ENCODE measurements at regions not wholly inside any gene's neighbourhood (a gene's known extent, or its start where the extent isn't known, plus 50 kb on each side); places are given as distances from the start of the nearest gene placed in this dataset.
"Not testable (repeated sequence)": the region's sequence is repeated elsewhere in the genome, so short reads cannot be mapped to it uniquely, and the experiment has no call there.

DNA sequence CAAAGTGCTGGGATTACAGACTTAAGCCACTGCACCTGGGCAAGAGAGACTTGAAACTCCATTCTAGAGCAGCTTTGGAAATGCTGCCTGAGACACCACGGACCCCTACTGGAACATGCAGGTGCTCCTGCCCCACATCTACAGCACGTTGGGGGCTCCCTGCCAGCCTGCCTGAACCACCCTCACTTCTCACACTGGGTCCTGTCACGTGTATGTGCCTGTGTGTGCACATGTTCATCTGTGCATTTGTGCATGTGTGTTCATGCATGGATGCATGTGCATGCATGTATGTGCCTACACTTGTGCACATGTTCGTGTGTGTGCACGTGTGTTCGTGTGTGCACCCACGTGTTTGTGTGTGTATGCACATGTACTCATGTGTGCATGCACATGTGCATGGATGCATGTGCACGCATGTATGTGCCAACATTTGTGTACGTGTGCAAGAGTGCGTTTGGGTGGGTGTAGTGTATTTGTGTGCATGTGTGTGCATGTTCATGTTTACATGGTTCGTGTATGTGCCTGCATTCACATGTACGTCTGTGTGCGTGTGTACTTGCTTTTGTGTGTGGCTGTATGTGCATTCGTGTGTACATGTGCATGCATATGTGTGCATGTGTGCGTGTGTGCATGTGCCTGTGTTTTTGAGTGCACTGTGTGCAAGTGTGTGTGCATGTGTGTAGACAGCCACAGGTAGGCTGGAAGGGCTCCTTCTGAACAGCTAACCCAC, 428.1 kb upstream of the ZNF722 start:
- CTCF ChIA-PET (ENCODE audit: partially characterized antibody); H3K23ac ChIP-seq (ENCODE audit: insufficient read length); H3K4me1 ChIP-seq (replicated peaks in 1 of 4; ENCODE audit: control insufficient read depth in 3 of 4, insufficient read depth in 4 of 4, low read length in 3 of 4); H2BK15ac ChIP-seq (ENCODE audit: low read length); H3K14ac ChIP-seq (ENCODE audit: insufficient read length); POLR2A ChIA-PET (ENCODE audit: partially characterized antibody); FAIRE-seq; H3K27ac ChIP-seq (ENCODE audit: low read depth, low read length); H3K4me2 ChIP-seq (ENCODE audit: insufficient read depth in 1 of 2, low read depth in 2 of 2, low read length in 2 of 2); H3K56ac ChIP-seq (replicated peaks; ENCODE audit: insufficient read length, low read depth, low read length); H3K18ac ChIP-seq (ENCODE audit: extremely low read depth, low read length); H3K79me2 ChIP-seq (ENCODE audit: control insufficient read depth in 1 of 2, insufficient read depth in 2 of 2, low read length in 2 of 2); H3K79me1 ChIP-seq (ENCODE audit: low read depth, low read length); H4K5ac ChIP-seq (ENCODE audit: insufficient read length, low read depth, low read length); H3K4me3 ChIP-seq (ENCODE audit: extremely low read depth in 1 of 4, insufficient read depth in 2 of 4, low read depth in 3 of 4, low read length in 4 of 4); H3K27me3 ChIP-seq (replicated peaks in 1 of 4; ENCODE audit: control insufficient read depth in 3 of 4, extremely low read depth in 1 of 4, insufficient read depth in 3 of 4, low read length in 3 of 4); H4K91ac ChIP-seq (replicated peaks; ENCODE audit: insufficient read length, low read length); DNase-seq (ENCODE audit: low read depth in 1 of 2, low spot score in 2 of 2); H4K20me1 ChIP-seq (replicated peaks in 1 of 2; ENCODE audit: control insufficient read depth in 1 of 2, insufficient read depth in 2 of 2, low read length in 2 of 2); H3K9ac ChIP-seq (replicated peaks in 1 of 4; ENCODE audit: extremely low read depth in 1 of 4, low read depth in 3 of 4, low read length in 3 of 4); H4K8ac ChIP-seq (ENCODE audit: extremely low read depth, insufficient read depth, low read length); H2BK120ac ChIP-seq (replicated peaks; ENCODE audit: low read depth, low read length); H3K36me3 ChIP-seq (ENCODE audit: control insufficient read depth in 2 of 4, insufficient read depth in 4 of 4, low read length in 3 of 4); H3K4ac ChIP-seq (replicated peaks; ENCODE audit: insufficient read length, low read depth, low read length); H2BK20ac ChIP-seq (ENCODE audit: low read length); H3K23me2 ChIP-seq (ENCODE audit: low read depth, low read length); H2AK5ac ChIP-seq (ENCODE audit: low read depth, low read length); H2BK5ac ChIP-seq (ENCODE audit: low read depth, low read length); H2AFZ ChIP-seq (ENCODE audit: low read length); H2BK12ac ChIP-seq (ENCODE audit: low read depth, low read length): not testable (repeated sequence)
- peaks cover 7 to 71% of the 10 kb centered on the region in 2 experiments for H3K9me3 ChIP-seq (ENCODE audit: insufficient read depth in 2 of 2, low read depth in 1 of 2, low read length in 1 of 2)
- WGBS, 2 experiments (ENCODE audit: extremely low coverage in 1 of 2, insufficient coverage in 1 of 2, insufficient read length in 1 of 2, insufficient replicate concordance in 2 of 2, low coverage in 1 of 2, low lambda C conversion rate in 2 of 2, missing lambda C conversion rate in 1 of 2) = 82% methylated on average over 15 of the region's 15 CpGs; no CpG with 5 or more reads in 1 of the 2 experiments

DNA sequence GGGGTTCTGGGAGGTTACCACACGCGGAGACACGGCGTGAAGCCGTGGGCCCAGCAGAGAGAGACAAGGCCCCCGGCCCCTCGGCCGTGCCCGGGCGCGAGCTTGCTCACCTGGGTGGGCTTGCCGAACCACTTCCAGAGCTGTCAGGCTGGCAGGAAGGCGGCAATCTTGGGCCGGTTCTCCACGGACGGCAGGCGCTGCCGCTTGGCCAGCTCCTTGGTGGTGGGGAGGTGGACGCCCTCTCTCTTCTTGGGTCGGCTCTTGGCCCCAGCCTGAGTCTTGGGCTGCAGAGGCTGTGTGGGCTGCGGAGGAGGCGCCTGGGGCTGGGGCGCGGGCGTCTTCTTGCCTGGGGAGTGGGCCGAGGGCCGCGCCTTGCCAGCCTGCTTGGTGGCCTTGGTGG, 426.5 kb upstream of the ZNF722 start:
- H3K23ac ChIP-seq (ENCODE audit: insufficient read length); H3K79me2 ChIP-seq (ENCODE audit: control insufficient read depth in 1 of 2, insufficient read depth in 2 of 2, low read length in 2 of 2); H3K4me1 ChIP-seq (replicated peaks in 1 of 4; ENCODE audit: control insufficient read depth in 3 of 4, insufficient read depth in 4 of 4, low read length in 3 of 4); H2BK20ac ChIP-seq (ENCODE audit: low read length); H2BK120ac ChIP-seq (replicated peaks; ENCODE audit: low read depth, low read length); H4K20me1 ChIP-seq (replicated peaks in 1 of 2; ENCODE audit: control insufficient read depth in 1 of 2, insufficient read depth in 2 of 2, low read length in 2 of 2); CTCF ChIA-PET (ENCODE audit: partially characterized antibody); H3K79me1 ChIP-seq (ENCODE audit: low read depth, low read length); H4K8ac ChIP-seq (ENCODE audit: extremely low read depth, insufficient read depth, low read length); H3K27ac ChIP-seq (ENCODE audit: low read depth, low read length); H2BK15ac ChIP-seq (ENCODE audit: low read length); H2BK5ac ChIP-seq (ENCODE audit: low read depth, low read length); H3K9ac ChIP-seq (replicated peaks in 1 of 4; ENCODE audit: extremely low read depth in 1 of 4, low read depth in 3 of 4, low read length in 3 of 4); H3K27me3 ChIP-seq (replicated peaks in 1 of 4; ENCODE audit: control insufficient read depth in 3 of 4, extremely low read depth in 1 of 4, insufficient read depth in 3 of 4, low read length in 3 of 4); H2AFZ ChIP-seq (ENCODE audit: low read length); H3K23me2 ChIP-seq (ENCODE audit: low read depth, low read length); H3K18ac ChIP-seq (ENCODE audit: extremely low read depth, low read length); H3K4me3 ChIP-seq (ENCODE audit: extremely low read depth in 1 of 4, insufficient read depth in 2 of 4, low read depth in 3 of 4, low read length in 4 of 4); POLR2A ChIA-PET (ENCODE audit: partially characterized antibody); H3K4me2 ChIP-seq (ENCODE audit: insufficient read depth in 1 of 2, low read depth in 2 of 2, low read length in 2 of 2); DNase-seq (ENCODE audit: low read depth in 1 of 2, low spot score in 2 of 2); H3K14ac ChIP-seq (ENCODE audit: insufficient read length); H3K56ac ChIP-seq (replicated peaks; ENCODE audit: insufficient read length, low read depth, low read length); H3K4ac ChIP-seq (replicated peaks; ENCODE audit: insufficient read length, low read depth, low read length); H2AK5ac ChIP-seq (ENCODE audit: low read depth, low read length); H4K91ac ChIP-seq (replicated peaks; ENCODE audit: insufficient read length, low read length); FAIRE-seq; H2BK12ac ChIP-seq (ENCODE audit: low read depth, low read length); H3K36me3 ChIP-seq (ENCODE audit: control insufficient read depth in 2 of 4, insufficient read depth in 4 of 4, low read length in 3 of 4); H4K5ac ChIP-seq (ENCODE audit: insufficient read length, low read depth, low read length): not testable (repeated sequence)
- WGBS, 2 experiments (ENCODE audit: extremely low coverage in 1 of 2, insufficient coverage in 1 of 2, insufficient read length in 1 of 2, insufficient replicate concordance in 2 of 2, low coverage in 1 of 2, low lambda C conversion rate in 2 of 2, missing lambda C conversion rate in 1 of 2) = 96% methylated on average over 13 of the region's 28 CpGs; no CpG with 5 or more reads in 1 of the 2 experiments
- H3K9me3 ChIP-seq (ENCODE audit: insufficient read depth in 2 of 2, low read depth in 1 of 2, low read length in 1 of 2) = peaks cover 10 to 79% of the 10 kb centered on the region in 2 experiments
